ENCODE measurements at regions not wholly inside any gene's neighbourhood (a gene's known extent, or its start where the extent isn't known, plus 50 kb on each side); places are given as distances from the start of the nearest gene placed in this dataset.

- TF ChIP-seq CTCF (IDR thresholded peaks at IDR 0.05 in 4 of 5, conservative IDR thresholded peaks at IDR 0.05 in 1 of 5) (no peak), POLR2A (IDR thresholded peaks at IDR 0.05) (no peak)
These were observed 157.1 kb upstream of the LNX1 start for GRCh38 chr4:53748328-53748772.

Data from gastrocnemius medialis (tissue), 4 donors.